GM18867 (cell line): ENCODE measurements at regions not wholly inside any gene's neighbourhood (a gene's known extent, or its start where the extent isn't known, plus 50 kb on each side); places are given as distances from the start of the nearest gene placed in this dataset.

Source experiments
- ATAC-seq: cut with Tn5 transposase; IDR thresholded peaks from one replicate; pipeline ENCODE4 v1.9.1; 2021; ENCODE audit warnings: mild to moderate bottlenecking, moderate library complexity; ENCODE audit not compliant: unreplicated experiment

- no peak for ATAC-seq
These were observed 688.0 kb downstream of the PCDH19 start for GRCh38 chrX:99722094-99722493.

GRCh38 chrX:99719140-99719539 lies 690.9 kb downstream of the PCDH19 start:
- ATAC-seq = no peak

- no peak for ATAC-seq
These were observed 692.4 kb downstream of the PCDH19 start for GRCh38 chrX:99717716-99718115.

GRCh38 chrX:99705701-99706100 lies 704.4 kb downstream of the PCDH19 start:
- ATAC-seq = no peak

- ATAC-seq = no peak
These were observed 706.6 kb downstream of the PCDH19 start for GRCh38 chrX:99703473-99703872.

- ATAC-seq = no peak
These were observed 711.6 kb downstream of the PCDH19 start for GRCh38 chrX:99698451-99698850.

GRCh38 chrX:99663136-99663535 lies 746.9 kb downstream of the PCDH19 start:
- no peak for ATAC-seq

- no peak for ATAC-seq
These were observed 755.9 kb downstream of the PCDH19 start for GRCh38 chrX:99654188-99654587.

GRCh38 chrX:99653352-99653751 lies 756.7 kb downstream of the PCDH19 start:
- no peak for ATAC-seq

- no peak for ATAC-seq
These were observed 797.0 kb downstream of the PCDH19 start for GRCh38 chrX:99613041-99613440.

GRCh38 chrX:99603091-99603814 lies 806.8 kb downstream of the PCDH19 start:
- ATAC-seq = no peak

GRCh38 chrX:99602107-99602506 lies 808.0 kb downstream of the PCDH19 start:
- ATAC-seq = no peak

- ATAC-seq = no peak
These were observed 821.1 kb downstream of the PCDH19 start for GRCh38 chrX:99588936-99589335.

GRCh38 chrX:99572711-99573110 lies 837.4 kb downstream of the PCDH19 start:
- ATAC-seq = no peak

- no peak for ATAC-seq
These were observed 860.7 kb downstream of the PCDH19 start for GRCh38 chrX:99549381-99549780.

GRCh38 chrX:99522450-99522849 lies 887.6 kb downstream of the PCDH19 start:
- no peak for ATAC-seq

GRCh38 chrX:99507768-99508167 lies 902.3 kb downstream of the PCDH19 start:
- ATAC-seq = no peak

GRCh38 chrX:99495453-99495852 lies 914.6 kb downstream of the PCDH19 start:
- no peak for ATAC-seq

GRCh38 chrX:99494668-99495067 lies 915.4 kb downstream of the PCDH19 start:
- no peak for ATAC-seq

GRCh38 chrX:99480728-99481127 lies 929.3 kb downstream of the PCDH19 start:
- ATAC-seq = no peak

- ATAC-seq = no peak
These were observed 940.6 kb downstream of the PCDH19 start for GRCh38 chrX:99469439-99469838.

GRCh38 chrX:99468993-99469392 lies 941.1 kb downstream of the PCDH19 start:
- ATAC-seq = no peak

- no peak for ATAC-seq
These were observed 948.9 kb downstream of the PCDH19 start for GRCh38 chrX:99461223-99461622.
